Amniotic epithelial cell (primary cell): ENCODE measurements at regions not wholly inside any gene's neighbourhood (a gene's known extent, or its start where the extent isn't known, plus 50 kb on each side); places are given as distances from the start of the nearest gene placed in this dataset.

ENCODE experiments used
- DNase-seq: peaks from one replicate; pipeline ENCODE4 v3.0.0-alpha.2; 2010; ENCODE audit warnings: low read depth

GRCh38 chr2:240346015-240346752, 89.3 kb upstream of the GPC1 start:
- DNase-seq: no peak

DNA sequence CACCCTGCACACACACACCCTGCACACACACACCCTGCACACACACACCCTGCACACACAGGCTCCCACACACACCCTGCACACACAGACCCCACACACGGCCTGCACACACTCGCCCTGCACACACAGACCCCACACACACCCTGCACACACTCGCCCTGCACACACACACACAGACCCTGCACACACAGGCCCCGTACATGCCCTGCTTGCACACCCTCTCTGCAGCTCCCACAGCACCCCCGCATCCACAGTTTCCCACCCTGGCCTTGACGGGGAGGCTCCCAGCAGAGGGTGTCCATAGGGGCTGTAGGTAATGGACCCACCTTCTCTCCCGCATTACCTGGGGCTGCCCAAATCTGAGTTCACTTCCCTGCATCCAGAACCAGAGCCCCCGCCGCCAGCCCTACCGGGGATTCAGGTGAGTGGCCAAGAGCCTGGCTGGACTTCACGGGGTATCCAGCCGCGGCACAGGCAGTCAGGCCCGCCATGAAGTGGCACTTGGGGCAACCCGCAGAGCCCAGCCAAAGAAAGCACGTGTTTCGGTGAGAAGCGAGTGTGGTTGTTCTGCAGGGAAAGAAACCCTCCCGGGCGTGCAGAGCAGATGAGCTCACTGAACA, 88.6 kb upstream of the GPC1 start:
- DNase-seq: no peak

DNA sequence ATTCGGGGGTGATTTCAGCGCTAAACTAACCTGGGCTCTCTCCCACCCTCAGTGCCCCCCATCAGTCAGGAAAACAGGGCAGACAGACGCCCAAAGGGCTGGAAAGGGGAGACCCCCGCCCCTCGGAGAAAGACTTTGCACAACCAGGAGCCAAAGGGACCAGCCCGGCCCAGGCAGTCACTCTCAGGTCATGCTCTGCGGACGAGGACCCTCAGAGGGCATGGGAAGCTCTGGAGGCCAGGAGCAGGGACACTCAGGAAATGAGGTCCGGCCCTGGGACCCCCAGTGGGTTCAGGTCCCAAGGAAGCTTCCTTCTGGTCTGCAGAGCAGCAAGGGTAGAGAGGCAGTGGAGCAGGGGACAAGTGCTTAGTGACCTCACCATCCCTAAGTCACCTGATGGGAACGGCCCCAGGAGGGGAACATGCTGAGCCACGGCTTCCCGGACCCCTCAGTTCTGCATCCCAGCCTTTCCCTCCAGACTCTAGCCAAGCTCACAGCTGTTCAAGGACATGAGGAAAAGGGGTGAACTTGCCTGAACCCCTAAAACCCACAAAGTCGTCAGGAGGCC, 88.0 kb upstream of the GPC1 start:
- no peak for DNase-seq

DNA sequence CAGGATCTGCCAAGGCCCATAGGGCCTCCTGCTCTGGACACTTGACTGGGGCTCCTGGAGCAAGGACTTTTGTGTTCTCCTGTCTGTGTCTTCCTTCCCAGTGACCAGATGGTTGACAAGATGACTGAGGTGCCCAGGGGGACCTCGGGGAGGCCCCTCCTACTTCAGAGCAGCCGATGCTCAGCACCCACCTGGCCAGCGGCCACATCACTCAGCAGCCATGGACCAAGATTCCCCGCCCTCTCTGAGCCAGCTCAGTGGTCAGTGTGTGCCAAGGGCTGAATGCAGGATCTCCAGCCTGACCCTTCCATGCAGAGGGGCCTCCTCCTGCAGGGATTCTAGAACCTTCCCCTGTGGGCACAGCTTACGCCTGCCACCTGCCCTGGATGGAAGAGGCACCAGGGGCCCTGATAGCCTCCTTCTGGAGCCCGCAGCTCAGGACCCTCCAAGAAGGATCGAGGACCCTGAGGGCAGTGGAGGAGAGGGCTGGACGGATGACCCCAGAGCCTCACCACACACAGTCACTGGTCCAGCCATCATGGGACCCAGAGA, 87.4 kb upstream of the GPC1 start:
- DNase-seq: no peak

DNA sequence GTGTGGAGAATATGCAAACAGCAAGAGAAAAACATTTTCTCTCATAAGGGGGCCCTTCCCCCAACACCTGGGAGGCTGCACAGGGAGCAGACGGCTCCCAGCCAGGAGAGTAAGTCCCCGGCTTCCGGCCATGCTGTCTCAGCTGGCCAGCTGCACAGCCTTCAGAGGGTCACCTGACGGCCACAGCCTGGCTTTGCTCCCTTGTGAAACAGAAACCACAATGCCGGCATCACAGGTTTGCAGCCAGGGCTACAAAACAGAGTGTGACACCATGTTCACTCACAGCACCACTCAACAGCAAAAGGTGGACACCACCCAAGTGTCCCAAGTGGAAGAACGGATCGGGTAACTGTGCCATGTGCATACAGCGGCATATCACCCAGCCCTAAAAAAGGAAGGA, 86.9 kb upstream of the GPC1 start:
- no peak for DNase-seq

- no peak for DNase-seq
Measured at GRCh38 chr2:240349133-240350005, 86.1 kb upstream of the GPC1 start.

GRCh38 chr2:240350006-240350355, 85.5 kb upstream of the GPC1 start:
- no peak for DNase-seq

DNA sequence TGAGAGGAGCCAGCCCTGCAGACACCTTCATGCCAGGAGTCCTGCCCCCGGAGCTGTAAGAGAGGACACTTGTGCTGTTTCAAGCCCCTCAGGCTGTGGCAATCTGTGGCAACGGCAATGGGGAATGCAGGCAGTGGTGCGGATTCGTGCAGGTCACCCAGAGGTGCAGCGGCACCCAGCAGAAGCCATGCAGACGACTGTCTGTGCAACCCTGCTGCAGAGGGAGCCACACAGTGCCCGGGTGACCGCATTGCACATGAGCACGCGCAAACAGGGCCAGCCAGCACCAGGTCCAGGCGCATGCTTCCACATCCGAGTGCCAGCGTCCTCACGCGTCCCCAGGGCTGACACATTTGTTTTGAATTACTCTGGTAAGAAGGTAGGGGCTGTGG, 84.8 kb upstream of the GPC1 start:
- DNase-seq: no peak

DNA sequence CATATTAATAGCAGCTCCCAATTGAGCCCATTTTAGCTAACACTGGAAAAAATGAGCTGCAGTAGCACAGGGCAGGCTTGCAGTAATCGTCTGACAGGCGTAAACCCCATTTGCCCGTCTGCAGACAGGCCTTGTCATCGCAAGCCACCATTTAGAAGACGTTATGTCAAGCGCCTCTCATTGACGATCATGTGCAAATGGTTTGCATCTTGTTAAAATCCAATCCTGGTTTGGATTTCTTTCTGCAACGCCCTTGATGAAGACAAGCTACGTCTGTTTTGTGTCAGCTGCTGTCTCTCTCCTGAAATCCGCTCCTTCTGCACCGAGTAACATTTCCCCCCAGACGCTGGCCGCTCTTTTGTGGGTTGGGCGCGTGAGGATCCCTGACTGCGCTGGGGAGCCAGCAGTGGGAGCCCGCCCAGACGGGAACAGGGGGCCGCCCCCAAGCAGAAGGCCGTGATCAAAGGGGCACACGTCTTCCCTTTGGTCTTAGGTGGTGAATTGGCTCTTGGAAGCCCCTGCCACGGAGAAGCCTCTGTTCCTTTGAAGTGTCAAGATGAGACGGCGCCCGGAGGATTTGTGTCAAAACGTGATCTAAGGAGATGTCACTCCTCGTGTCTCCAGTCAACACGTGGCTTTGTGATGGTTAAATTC, 84.2 kb upstream of the GPC1 start:
- DNase-seq: peak; percentile 45

DNA sequence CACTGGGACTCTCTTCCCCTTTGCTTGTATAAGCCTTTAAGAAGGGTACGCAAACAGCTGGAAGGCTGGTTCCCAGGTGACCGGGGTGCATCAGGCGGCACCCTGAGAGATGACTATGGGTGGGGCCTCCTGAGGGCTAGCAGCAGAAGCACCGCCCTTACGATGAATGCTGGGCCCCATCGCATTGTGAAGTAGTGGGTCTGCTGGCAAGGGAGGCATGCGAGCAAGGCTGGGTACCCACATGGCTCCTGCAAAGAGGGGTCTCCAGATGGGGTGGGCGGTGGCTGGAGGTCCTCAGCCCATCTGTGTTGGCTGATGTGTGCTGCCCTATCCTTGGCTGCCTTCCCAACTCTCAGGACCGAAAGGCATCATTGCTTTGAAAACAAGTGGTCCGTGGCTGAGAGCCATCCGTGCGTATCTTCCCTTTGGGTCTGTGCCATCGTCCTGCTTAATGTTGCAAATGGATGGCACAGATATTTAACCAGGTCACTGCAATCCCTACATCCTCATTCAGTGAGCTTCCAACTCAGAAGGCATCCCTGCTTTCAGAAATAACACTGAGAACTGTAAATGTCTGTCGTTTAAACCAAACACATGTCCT, 83.5 kb upstream of the GPC1 start:
- DNase-seq: no peak

GRCh38 chr2:240353086-240353798, 82.2 kb upstream of the GPC1 start:
- DNase-seq: no peak

- no peak for DNase-seq
Measured at GRCh38 chr2:240353944-240354343, 81.5 kb upstream of the GPC1 start.

- DNase-seq: peak; percentile 41
Measured at GRCh38 chr2:240355001-240355891, 80.2 kb upstream of the GPC1 start.

DNA sequence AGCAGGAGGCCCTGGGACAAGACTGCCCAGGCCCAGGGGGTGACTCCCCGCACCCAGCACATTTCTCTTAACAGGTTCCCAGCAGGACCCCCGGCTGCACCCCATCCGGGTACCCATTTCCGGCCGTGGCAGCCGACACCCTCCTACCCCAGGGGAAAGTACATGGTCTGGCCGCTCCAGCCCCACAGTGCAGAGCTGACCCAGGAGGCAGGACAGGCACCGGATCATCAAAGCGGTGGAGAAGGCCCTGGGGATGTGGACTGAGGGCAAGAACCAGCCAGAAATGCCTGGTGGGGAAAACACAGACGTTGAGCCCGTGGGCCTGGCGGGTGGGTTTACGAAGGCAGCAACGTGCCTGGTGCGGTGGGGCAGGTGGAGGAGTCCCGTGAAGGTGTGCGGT, 79.5 kb upstream of the GPC1 start:
- no peak for DNase-seq

DNA sequence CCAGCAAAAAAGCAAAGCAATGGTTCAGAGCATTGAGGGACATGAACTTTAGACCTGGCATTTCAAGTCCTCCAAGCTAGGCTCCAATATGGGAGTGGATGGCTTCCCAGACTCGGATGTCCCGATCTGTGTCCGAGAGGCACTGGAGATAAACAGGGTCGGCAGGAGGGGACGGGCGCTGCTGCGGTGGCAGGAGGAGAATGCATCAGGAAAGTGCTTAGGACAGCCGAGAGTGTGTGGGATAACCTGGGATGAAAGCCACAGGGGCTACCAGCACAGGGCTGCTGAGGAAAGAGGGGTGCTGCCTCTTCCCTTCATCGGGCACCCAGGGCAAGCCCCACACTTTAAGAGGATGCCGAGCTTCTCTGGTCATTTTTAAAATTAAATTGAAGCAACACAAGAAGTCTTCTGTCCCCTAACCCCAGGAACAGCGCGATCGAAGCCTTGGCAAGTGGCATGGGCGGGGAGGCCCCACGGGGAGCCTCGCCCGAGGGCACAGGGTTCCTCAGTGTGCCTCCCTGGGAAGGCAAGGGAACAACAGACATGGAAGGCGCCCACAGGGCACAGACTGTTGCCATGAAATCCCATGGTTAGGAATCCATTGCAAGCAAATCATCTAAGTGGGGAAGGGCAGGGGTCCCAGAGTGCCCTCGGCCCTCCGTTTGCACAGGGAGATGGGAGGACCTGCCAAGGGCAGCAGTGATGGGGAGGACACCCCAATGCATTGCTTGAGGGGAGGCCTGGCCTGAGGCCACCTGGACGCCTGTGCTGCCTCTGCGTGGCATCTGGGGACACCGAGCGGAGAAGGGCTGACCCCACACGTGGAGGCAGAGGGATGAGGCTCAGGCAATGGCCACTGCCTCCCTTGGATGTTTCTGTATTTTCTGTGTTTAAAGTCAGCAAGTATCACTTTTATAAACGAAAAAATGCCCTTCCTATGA, 78.5 kb upstream of the GPC1 start:
- no peak for DNase-seq

GRCh38 chr2:240357641-240358012, 77.8 kb upstream of the GPC1 start:
- no peak for DNase-seq

DNA sequence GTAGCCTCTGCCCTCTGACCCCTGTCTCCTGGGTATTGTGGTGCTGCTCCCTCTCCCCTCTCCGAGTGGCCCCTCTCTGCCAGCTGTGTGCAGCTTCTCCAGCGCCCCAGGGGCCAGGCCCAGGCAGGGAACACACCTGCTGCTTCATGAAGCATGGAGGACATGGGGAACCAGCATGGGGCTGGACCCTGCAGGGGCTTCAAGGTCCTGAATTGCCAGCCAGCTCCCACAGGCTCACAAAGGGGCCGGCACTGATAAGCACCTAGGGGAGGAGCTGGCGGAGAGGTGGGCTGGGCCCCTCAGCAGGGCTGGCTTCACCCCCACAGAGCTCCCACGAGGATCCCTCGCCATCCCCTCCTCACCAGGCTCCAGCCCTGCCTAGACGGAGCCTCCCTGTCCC, 77.4 kb upstream of the GPC1 start:
- DNase-seq: no peak

DNA sequence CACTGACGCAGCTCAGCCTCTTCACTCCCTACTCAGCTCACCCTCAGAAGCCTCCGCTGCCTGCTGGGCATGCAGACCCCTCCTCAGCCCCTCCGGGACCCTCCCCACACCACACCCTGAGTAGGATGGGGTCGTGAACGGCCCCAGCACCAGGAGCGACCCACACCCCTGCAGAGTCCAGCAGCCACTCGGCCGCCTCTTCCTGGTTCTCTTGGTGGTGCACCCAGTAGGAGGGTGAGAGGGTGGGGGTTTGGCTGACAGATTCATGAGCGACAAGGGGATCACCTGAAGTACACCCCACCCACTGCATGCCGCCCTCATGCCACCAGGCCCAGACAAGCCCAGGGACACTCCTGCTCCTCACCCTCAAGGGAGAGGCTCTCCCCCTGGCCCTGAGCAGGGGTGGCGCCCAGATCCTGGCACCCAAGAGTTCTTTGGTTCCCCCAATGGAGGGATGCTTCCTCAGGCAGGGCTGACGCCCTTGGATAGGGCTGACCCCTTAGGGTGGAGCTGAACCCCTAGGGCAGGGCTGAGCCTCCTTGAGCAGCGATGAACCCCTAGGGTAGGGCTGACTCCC, 76.6 kb upstream of the GPC1 start:
- DNase-seq: no peak
